AML-193 (cell line): ENCODE measurements at regions not wholly inside any gene's neighbourhood (a gene's known extent, or its start where the extent isn't known, plus 50 kb on each side); places are given as distances from the start of the nearest gene placed in this dataset.

Experiments
- DNase-seq, 2 experiments: peaks; one replicate each; lab custom pipeline; 2025; lab: John Stamatoyannopoulos, UW

GRCh38 chr5:68452286-68452685, 236.7 kb downstream of the PIK3R1 start:
- DNase-seq = no peak

- no peak for DNase-seq
These were observed 238.6 kb downstream of the PIK3R1 start for GRCh38 chr5:68454172-68454571.

- DNase-seq = no peak
These were observed 239.2 kb downstream of the PIK3R1 start for GRCh38 chr5:68454766-68455165.

GRCh38 chr5:68455216-68455615, 239.7 kb downstream of the PIK3R1 start:
- no peak for DNase-seq

GRCh38 chr5:68456756-68457217, 241.2 kb downstream of the PIK3R1 start:
- no peak for DNase-seq

- DNase-seq = no peak
These were observed 241.7 kb downstream of the PIK3R1 start for GRCh38 chr5:68457285-68457684.

- no peak for DNase-seq
These were observed 243.0 kb downstream of the PIK3R1 start for GRCh38 chr5:68458416-68459021.

- DNase-seq = no peak
These were observed 243.7 kb downstream of the PIK3R1 start for GRCh38 chr5:68459093-68459809.

GRCh38 chr5:68459810-68460139, 244.2 kb downstream of the PIK3R1 start:
- no peak for DNase-seq

GRCh38 chr5:68460147-68460798, 244.7 kb downstream of the PIK3R1 start:
- peak; percentile 50 to 57 for DNase-seq

GRCh38 chr5:68463606-68464005, 248.1 kb downstream of the PIK3R1 start:
- no peak for DNase-seq

GRCh38 chr5:68464424-68464823, 248.9 kb downstream of the PIK3R1 start:
- DNase-seq = peak; percentile 19 to 20

- DNase-seq = no peak
These were observed 249.6 kb downstream of the PIK3R1 start for GRCh38 chr5:68465133-68465532.

- DNase-seq = no peak
These were observed 250.5 kb downstream of the PIK3R1 start for GRCh38 chr5:68465934-68466551.

- no peak for DNase-seq
These were observed 251.7 kb downstream of the PIK3R1 start for GRCh38 chr5:68467208-68467607.

- no peak for DNase-seq
These were observed 252.2 kb downstream of the PIK3R1 start for GRCh38 chr5:68467794-68468193.

GRCh38 chr5:68468322-68468721, 252.8 kb downstream of the PIK3R1 start:
- no peak for DNase-seq

GRCh38 chr5:68475476-68475983, 260.0 kb downstream of the PIK3R1 start:
- DNase-seq = no peak

GRCh38 chr5:68476854-68477253, 261.3 kb downstream of the PIK3R1 start:
- no peak for DNase-seq

- no peak for DNase-seq
These were observed 262.9 kb downstream of the PIK3R1 start for GRCh38 chr5:68478301-68479095.

GRCh38 chr5:68479524-68479923, 264.0 kb downstream of the PIK3R1 start:
- DNase-seq = no peak
